Eye (tissue), 1 donor: ENCODE measurements at regions not wholly inside any gene's neighbourhood (a gene's known extent, or its start where the extent isn't known, plus 50 kb on each side); places are given as distances from the start of the nearest gene placed in this dataset.

Experiments
- DNase-seq: peaks from one replicate; pipeline ENCODE4 v3.0.0-alpha.2; 2015

GRCh38 chr17:34156401-34156740 is 98.7 kb upstream of the CCL2 start:
- no peak for DNase-seq

GRCh38 chr17:34156741-34157589 is 98.1 kb upstream of the CCL2 start:
- DNase-seq, result peak; percentile 80

- peak; percentile 7 for DNase-seq
Measured at GRCh38 chr17:34161690-34162089, 93.4 kb upstream of the CCL2 start.

GRCh38 chr17:34163123-34163522 is 92.0 kb upstream of the CCL2 start:
- DNase-seq, result no peak

GRCh38 chr17:34163646-34164045 is 91.4 kb upstream of the CCL2 start:
- peak; percentile 56 for DNase-seq

- no peak for DNase-seq
Measured at GRCh38 chr17:34164837-34165236, 90.2 kb upstream of the CCL2 start.

GRCh38 chr17:34166352-34166751 is 88.7 kb upstream of the CCL2 start:
- peak; percentile 45 for DNase-seq

- DNase-seq, result no peak
Measured at GRCh38 chr17:34167354-34167753, 87.7 kb upstream of the CCL2 start.

- no peak for DNase-seq
Measured at GRCh38 chr17:34168989-34169388, 86.1 kb upstream of the CCL2 start.

- peak; percentile 49 for DNase-seq
Measured at GRCh38 chr17:34169496-34169895, 85.6 kb upstream of the CCL2 start.

GRCh38 chr17:34171245-34171818 is 83.8 kb upstream of the CCL2 start:
- peak; percentile 77 for DNase-seq

- no peak for DNase-seq
Measured at GRCh38 chr17:34172390-34172918, 82.6 kb upstream of the CCL2 start.

- peak; percentile 12 for DNase-seq
Measured at GRCh38 chr17:34173241-34173640, 81.8 kb upstream of the CCL2 start.

GRCh38 chr17:34174496-34174895 is 80.6 kb upstream of the CCL2 start:
- no peak for DNase-seq

GRCh38 chr17:34176440-34176839 is 78.6 kb upstream of the CCL2 start:
- DNase-seq, result no peak

GRCh38 chr17:34177642-34178041 is 77.4 kb upstream of the CCL2 start:
- no peak for DNase-seq

GRCh38 chr17:34178092-34178491 is 77.0 kb upstream of the CCL2 start:
- no peak for DNase-seq

GRCh38 chr17:34182036-34182803 is 72.9 kb upstream of the CCL2 start:
- DNase-seq, result no peak

GRCh38 chr17:34195987-34196386 is 59.1 kb upstream of the CCL2 start:
- DNase-seq, result no peak

GRCh38 chr17:34198519-34198918 is 56.6 kb upstream of the CCL2 start:
- DNase-seq, result no peak

- no peak for DNase-seq
Measured at GRCh38 chr17:34199454-34199853, 55.6 kb upstream of the CCL2 start.

GRCh38 chr17:34199932-34200534 is 55.1 kb upstream of the CCL2 start:
- peak; percentile 94 for DNase-seq

GRCh38 chr17:34201225-34201624 is 53.9 kb upstream of the CCL2 start:
- DNase-seq, result no peak
